ENCODE measurements at regions not wholly inside any gene's neighbourhood (a gene's known extent, or its start where the extent isn't known, plus 50 kb on each side); places are given as distances from the start of the nearest gene placed in this dataset.

GRCh38 chr11:109983358-109983757 lies 109.8 kb upstream of the ZC3H12C start:
- Histone ChIP-seq H3K4me1 (ENCODE audit: low read depth) (no peaks in the 10 kb centered on the region), H3K9me3 (ENCODE audit: low read depth) (no peaks in the 10 kb centered on the region), H3K27ac (no peak overlapping the region), H3K27me3 (no peaks in the 10 kb centered on the region), H3K4me3 (no peak overlapping the region), H3K36me3 (no peaks in the 10 kb centered on the region)
- TF ChIP-seq CTCF (IDR thresholded peaks at IDR 0.05; ENCODE audit: low read depth, low read length), result no peak
- no peak for DNase-seq (ENCODE audit: low read depth in 1 of 2, low spot score in 1 of 2)

- Histone ChIP-seq H3K27me3 (no peaks in the 10 kb centered on the region), H3K4me3 (no peak overlapping the region), H3K27ac (no peak overlapping the region), H3K36me3 (no peaks in the 10 kb centered on the region), H3K4me1 (ENCODE audit: low read depth) (no peaks in the 10 kb centered on the region), H3K9me3 (ENCODE audit: low read depth) (no peaks in the 10 kb centered on the region)
- TF ChIP-seq CTCF (IDR thresholded peaks at IDR 0.05; ENCODE audit: low read depth, low read length), result no peak
- DNase-seq (ENCODE audit: low read depth in 1 of 2, low spot score in 1 of 2), result peak in 1 of 2 donors; percentile 30
Observed at GRCh38 chr11:109984634-109985289, 108.4 kb upstream of the ZC3H12C start.

- Histone ChIP-seq H3K27me3 (no peaks in the 10 kb centered on the region), H3K36me3 (no peaks in the 10 kb centered on the region), H3K4me3 (no peak overlapping the region), H3K9me3 (ENCODE audit: low read depth) (no peaks in the 10 kb centered on the region), H3K4me1 (ENCODE audit: low read depth) (no peaks in the 10 kb centered on the region), H3K27ac (no peak overlapping the region)
- no peak for DNase-seq (ENCODE audit: low read depth in 1 of 2, low spot score in 1 of 2)
- no peak for TF ChIP-seq CTCF (IDR thresholded peaks at IDR 0.05; ENCODE audit: low read depth, low read length)
Observed at GRCh38 chr11:109986488-109986887, 106.7 kb upstream of the ZC3H12C start.

- no peaks in the 10 kb centered on the region for H3K9me3 ChIP-seq (ENCODE audit: low read depth)
- no peaks in the 10 kb centered on the region for H3K36me3 ChIP-seq
- no peak for DNase-seq (ENCODE audit: low read depth in 1 of 2, low spot score in 1 of 2)
- H3K27ac ChIP-seq, result no peak overlapping the region
- H3K27me3 ChIP-seq, result no peaks in the 10 kb centered on the region
- no peaks in the 10 kb centered on the region for H3K4me1 ChIP-seq (ENCODE audit: low read depth)
- no peak overlapping the region for H3K4me3 ChIP-seq
- no peak for TF ChIP-seq CTCF (IDR thresholded peaks at IDR 0.05; ENCODE audit: low read depth, low read length)
Observed at GRCh38 chr11:109991835-109992234, 101.4 kb upstream of the ZC3H12C start.

- no peak overlapping the region for H3K27ac ChIP-seq
- no peak for TF ChIP-seq CTCF (IDR thresholded peaks at IDR 0.05; ENCODE audit: low read depth, low read length)
- H3K4me1 ChIP-seq (ENCODE audit: low read depth), result no peaks in the 10 kb centered on the region
- H3K4me3 ChIP-seq, result no peak overlapping the region
- no peaks in the 10 kb centered on the region for H3K36me3 ChIP-seq
- DNase-seq (ENCODE audit: low read depth in 1 of 2, low spot score in 1 of 2), result peak in 1 of 2 donors; percentile 16
- no peaks in the 10 kb centered on the region for H3K27me3 ChIP-seq
- no peaks in the 10 kb centered on the region for H3K9me3 ChIP-seq (ENCODE audit: low read depth)
Observed at GRCh38 chr11:109993786-109994185, 99.4 kb upstream of the ZC3H12C start.
